PC-9 (cell line): ENCODE measurements at regions not wholly inside any gene's neighbourhood (a gene's known extent, or its start where the extent isn't known, plus 50 kb on each side); places are given as distances from the start of the nearest gene placed in this dataset.

ENCODE experiments used
- BruUV-seq: library from RNA; stranded (reverse); fragments of 400-500 nt; replicated peaks from 2 replicates; lab custom pipeline; 2021; lab: Mats Ljungman, UMichigan
- CTCF ChIA-PET: fragments of 300-600 bp; sonication (Branson Sonifier 250); formaldehyde crosslinking; loops from one replicate; lab custom pipeline; 2022; ENCODE audit warnings: antibody characterized with exemption; lab: Charles Lee
- POLR2A ChIA-PET: fragments of 300-600 bp; sonication (Branson Sonifier 250); formaldehyde crosslinking; loops from one replicate; lab custom pipeline; 2022; ENCODE audit warnings: antibody characterized with exemption; ENCODE audit not compliant: unreplicated experiment; lab: Charles Lee
- DNase-seq, 2 experiments: peaks; one replicate each; pipeline versions ENCODE4 v3.0.0 to v3.0.0-alpha.2; 2015 to 2022; ENCODE audit warnings: mixed read lengths in 1 of 2
- H2AFZ ChIP-seq: fragments of 200-600 bp; sonication (generic); 2 replicates; pipeline ENCODE4 v1.8.1; 2017; ENCODE audit warnings: antibody characterized with exemption
- H3F3A ChIP-seq: fragments of 200-600 bp; sonication (generic); 2 replicates; pipeline ENCODE4 v1.8.1; 2017; ENCODE audit warnings: antibody characterized with exemption, mild to moderate bottlenecking, low read depth; ENCODE audit not compliant: insufficient read depth
- H3K27ac ChIP-seq: fragments of 200-600 bp; sonication (generic); 2 replicates; pipeline ENCODE4 v1.6.1; 2016; ENCODE audit warnings: mixed run types
- H3K27me3 ChIP-seq: fragments of 200-600 bp; sonication (generic); 2 replicates; pipeline ENCODE4 v1.6.1; 2016; ENCODE audit warnings: low read depth, mixed run types; ENCODE audit not compliant: insufficient read depth
- H3K36me3 ChIP-seq: fragments of 200-600 bp; sonication (generic); 2 replicates; pipeline ENCODE4 v1.6.1; 2016; ENCODE audit warnings: low read depth, mixed run types
- H3K4me1 ChIP-seq: fragments of 200-600 bp; sonication (generic); replicated peaks from 2 replicates; pipeline ENCODE4 v1.6.1; 2016; ENCODE audit warnings: mixed run types; ENCODE audit not compliant: insufficient read depth
- H3K4me2 ChIP-seq: fragments of 200-600 bp; sonication (generic); 2 replicates; pipeline ENCODE4 v1.6.1; 2017; ENCODE audit warnings: mixed run types
- H3K4me3 ChIP-seq: fragments of 200-600 bp; sonication (generic); 2 replicates; pipeline ENCODE4 v1.6.1; 2016; ENCODE audit warnings: mixed run types
- H3K79me2 ChIP-seq: fragments of 200-600 bp; sonication (generic); 2 replicates; pipeline ENCODE4 v1.6.1; 2017; ENCODE audit warnings: low read depth, mixed run types
- H3K9me2 ChIP-seq: fragments of 200-600 bp; sonication (generic); 2 replicates; pipeline ENCODE4 v1.8.1; 2017; ENCODE audit warnings: mild to moderate bottlenecking; ENCODE audit not compliant: insufficient read depth
- H3K9me3 ChIP-seq: fragments of 200-600 bp; sonication (generic); 2 replicates; pipeline ENCODE4 v1.8.1; 2016; ENCODE audit warnings: low read depth; ENCODE audit not compliant: insufficient read depth
- H4K20me1 ChIP-seq: fragments of 200-600 bp; sonication (generic); 2 replicates; pipeline ENCODE4 v1.8.1; 2017; ENCODE audit not compliant: insufficient read depth
- EZH2 ChIP-seq: fragments of 200-600 bp; sonication (generic); IDR thresholded peaks from 2 replicates; pipeline ENCODE4 v1.8.0; 2017; ENCODE audit warnings: antibody characterized with exemption, low read depth
- intact Hi-C: fragments of 100-400 bp; cut with micrococcal nuclease; formaldehyde crosslinking; loops from one replicate; pipeline ENCODE4 v1.10.0; 2022; ENCODE audit not compliant: unreplicated experiment
- TF ChIP-seq, protein P1 (sequence below): fragments of 200-600 bp; sonication (generic); conservative IDR thresholded peaks from 2 replicates; pipeline ENCODE4 v1.6.1; 2017; ENCODE audit warnings: mixed run types, antibody characterized with exemption, mild to moderate bottlenecking, moderate library complexity

DNA sequence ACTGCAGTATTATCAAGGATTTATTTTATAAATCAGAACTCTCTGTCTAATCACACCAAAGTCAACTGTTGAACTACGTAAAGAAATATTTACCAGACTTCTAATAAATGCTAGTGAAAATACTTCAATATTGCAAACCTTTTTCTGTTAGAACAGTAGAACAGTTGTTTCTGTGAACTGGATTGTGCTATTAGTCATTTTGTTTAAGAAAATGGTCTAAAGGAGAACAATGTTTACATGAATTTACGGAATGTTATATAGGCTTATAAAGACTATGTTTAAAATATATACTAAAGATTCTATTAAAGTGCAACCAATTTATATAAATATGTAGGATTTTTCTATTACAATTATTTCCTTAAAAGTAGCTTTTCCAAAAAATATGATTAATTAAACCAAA, 471.4 kb downstream of the FSCB start:
- no peak overlapping the region for H3K4me2 ChIP-seq
- no peaks in the 10 kb centered on the region for H3K9me2 ChIP-seq
- TF ChIP-seq, protein P1, sequence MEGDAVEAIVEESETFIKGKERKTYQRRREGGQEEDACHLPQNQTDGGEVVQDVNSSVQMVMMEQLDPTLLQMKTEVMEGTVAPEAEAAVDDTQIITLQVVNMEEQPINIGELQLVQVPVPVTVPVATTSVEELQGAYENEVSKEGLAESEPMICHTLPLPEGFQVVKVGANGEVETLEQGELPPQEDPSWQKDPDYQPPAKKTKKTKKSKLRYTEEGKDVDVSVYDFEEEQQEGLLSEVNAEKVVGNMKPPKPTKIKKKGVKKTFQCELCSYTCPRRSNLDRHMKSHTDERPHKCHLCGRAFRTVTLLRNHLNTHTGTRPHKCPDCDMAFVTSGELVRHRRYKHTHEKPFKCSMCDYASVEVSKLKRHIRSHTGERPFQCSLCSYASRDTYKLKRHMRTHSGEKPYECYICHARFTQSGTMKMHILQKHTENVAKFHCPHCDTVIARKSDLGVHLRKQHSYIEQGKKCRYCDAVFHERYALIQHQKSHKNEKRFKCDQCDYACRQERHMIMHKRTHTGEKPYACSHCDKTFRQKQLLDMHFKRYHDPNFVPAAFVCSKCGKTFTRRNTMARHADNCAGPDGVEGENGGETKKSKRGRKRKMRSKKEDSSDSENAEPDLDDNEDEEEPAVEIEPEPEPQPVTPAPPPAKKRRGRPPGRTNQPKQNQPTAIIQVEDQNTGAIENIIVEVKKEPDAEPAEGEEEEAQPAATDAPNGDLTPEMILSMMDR, result no peak
- TF ChIP-seq EZH2, result no peak
- H3K9me3 ChIP-seq, result no peaks in the 10 kb centered on the region
- no peak overlapping the region for H3K4me3 ChIP-seq
- no peak overlapping the region for H2AFZ ChIP-seq
- ChIA-PET CTCF (no interaction called here), POLR2A (no interaction called here)
- no peaks in the 10 kb centered on the region for H3F3A ChIP-seq
- DNase-seq, result no peak
- H3K79me2 ChIP-seq, result no peaks in the 10 kb centered on the region
- no peaks in the 10 kb centered on the region for H3K27me3 ChIP-seq
- H4K20me1 ChIP-seq, result no peaks in the 10 kb centered on the region
- no peak overlapping the region for H3K27ac ChIP-seq
- H3K36me3 ChIP-seq, result no peaks in the 10 kb centered on the region
- intact Hi-C loops, result no loop called here
- no peaks in the 10 kb centered on the region for H3K4me1 ChIP-seq
- BruUV-seq, result no TSS peak

DNA sequence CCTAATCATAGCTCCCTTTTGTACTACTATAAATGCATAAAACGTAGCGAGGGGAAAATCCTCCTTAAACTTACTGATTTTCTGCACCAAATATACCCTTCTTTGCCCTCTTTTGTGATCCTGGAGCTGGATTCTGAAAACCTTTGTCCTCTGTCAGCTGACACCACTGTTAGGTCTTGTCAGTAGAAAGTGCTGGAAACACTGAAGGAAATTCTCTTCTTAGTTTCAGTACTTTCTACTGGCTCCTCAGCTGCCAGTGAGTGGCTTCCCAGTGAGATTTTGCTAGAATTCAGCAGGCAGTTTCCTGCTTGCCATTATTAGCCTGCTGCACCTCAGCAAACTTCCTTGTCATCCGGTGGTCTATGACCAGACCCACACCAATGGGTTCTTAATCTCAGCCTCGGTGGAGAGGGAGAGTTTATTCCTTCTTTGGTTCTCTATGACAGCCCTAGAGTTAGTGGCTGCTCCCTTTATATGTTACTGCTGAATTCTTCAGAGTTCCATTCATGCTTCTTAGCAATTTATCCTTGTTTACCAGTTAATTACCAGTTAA, 476.2 kb downstream of the FSCB start:
- intact Hi-C loops, result no loop called here
- Histone ChIP-seq H3K27ac (no peak overlapping the region), H4K20me1 (no peaks in the 10 kb centered on the region), H3K4me3 (no peak overlapping the region), H3K9me3 (no peaks in the 10 kb centered on the region), H3K9me2 (no peaks in the 10 kb centered on the region), H3K27me3 (no peaks in the 10 kb centered on the region), H3K79me2 (no peaks in the 10 kb centered on the region), H3K36me3 (no peaks in the 10 kb centered on the region), H3K4me1 (no peaks in the 10 kb centered on the region), H3K4me2 (no peak overlapping the region), H3F3A (no peaks in the 10 kb centered on the region), H2AFZ (no peak overlapping the region)
- ChIA-PET POLR2A (no interaction called here), CTCF (no interaction called here)
- no peak for DNase-seq
- TF ChIP-seq EZH2, result no peak
- TF ChIP-seq, protein P1, result no peak
- no TSS peak for BruUV-seq

DNA sequence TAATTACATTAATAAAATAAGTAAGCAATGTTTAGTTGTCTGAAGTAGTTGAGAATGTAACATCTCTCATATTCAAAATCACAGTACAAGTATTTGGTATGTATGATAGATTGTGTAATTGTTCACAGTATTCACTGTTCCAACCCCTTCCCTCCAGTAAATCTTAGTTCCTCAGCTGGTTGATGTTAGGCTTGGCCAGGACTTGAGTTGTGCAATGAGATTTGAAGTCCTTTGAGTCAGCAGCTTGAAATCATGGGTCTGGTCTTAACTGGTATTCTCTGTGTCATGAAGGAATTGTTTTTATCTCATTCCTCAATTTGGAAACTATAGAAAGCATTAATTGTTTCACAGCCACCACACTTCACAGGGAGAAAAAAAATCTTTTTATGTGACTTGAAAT, 477.1 kb downstream of the FSCB start:
- intact Hi-C loops, result no loop called here
- Histone ChIP-seq H3K27me3 (no peaks in the 10 kb centered on the region), H3K4me1 (no peaks in the 10 kb centered on the region), H3K27ac (no peak overlapping the region), H3K36me3 (no peaks in the 10 kb centered on the region), H2AFZ (no peak overlapping the region), H3K4me3 (no peak overlapping the region), H3K4me2 (no peak overlapping the region), H3K9me2 (no peaks in the 10 kb centered on the region), H3K9me3 (no peaks in the 10 kb centered on the region), H3F3A (no peaks in the 10 kb centered on the region), H4K20me1 (no peaks in the 10 kb centered on the region), H3K79me2 (no peaks in the 10 kb centered on the region)
- no TSS peak for BruUV-seq
- no peak for DNase-seq
- CTCF ChIA-PET, result no interaction called here
- POLR2A ChIA-PET, result no interaction called here
- TF ChIP-seq, protein P1, result no peak
- no peak for TF ChIP-seq EZH2
